GM23338 (cell line): ENCODE measurements at regions not wholly inside any gene's neighbourhood (a gene's known extent, or its start where the extent isn't known, plus 50 kb on each side); places are given as distances from the start of the nearest gene placed in this dataset.
"Not testable (repeated sequence)": the region's sequence is repeated elsewhere in the genome, so short reads cannot be mapped to it uniquely, and the experiment has no call there.

Source experiments
- ATAC-seq: fragments of 200-7000 bp; cut with Tn5 transposase; 3 replicates; pipeline ENCODE4 v1.9.1; 2020
- DNase-seq: peaks from one replicate; pipeline ENCODE4 v3.0.0-alpha.2; 2015; ENCODE audit warnings: low spot score
- H2AFZ ChIP-seq: fragments of 200-600 bp; sonication (generic); 2 replicates; pipeline ENCODE4 v1.8.0; 2016; ENCODE audit warnings: antibody characterized with exemption, mild to moderate bottlenecking, moderate library complexity
- H3F3A ChIP-seq: fragments of 200-600 bp; sonication (generic); replicated peaks from 2 replicates; pipeline ENCODE4 v1.8.0; 2017; ENCODE audit warnings: antibody characterized with exemption, mixed run types, low read depth
- H3K27ac ChIP-seq: fragments of 200-600 bp; sonication (generic); 2 replicates; pipeline ENCODE4 v1.6.1; 2016; ENCODE audit warnings: low read depth
- H3K27me3 ChIP-seq: fragments of 200-600 bp; sonication (generic); 2 replicates; pipeline ENCODE4 v1.8.0; 2016; ENCODE audit warnings: mild to moderate bottlenecking, mixed run types, moderate library complexity; ENCODE audit not compliant: insufficient read depth
- H3K36me3 ChIP-seq: fragments of 200-600 bp; sonication (generic); 2 replicates; pipeline ENCODE4 v1.8.0; 2016; ENCODE audit warnings: mild to moderate bottlenecking; ENCODE audit not compliant: insufficient read depth
- H3K4me1 ChIP-seq: fragments of 200-600 bp; sonication (generic); 2 replicates; pipeline ENCODE4 v1.8.0; 2016; ENCODE audit warnings: mild to moderate bottlenecking, moderate library complexity; ENCODE audit not compliant: insufficient read depth
- H3K4me2 ChIP-seq: fragments of 200-600 bp; sonication (generic); 2 replicates; pipeline ENCODE4 v1.7.1; 2017; ENCODE audit warnings: mixed run types
- H3K4me3 ChIP-seq: fragments of 200-600 bp; sonication (generic); 2 replicates; pipeline ENCODE4 v1.6.1; 2016; ENCODE audit warnings: mixed run types
- H3K79me2 ChIP-seq: fragments of 200-600 bp; sonication (generic); replicated peaks from 2 replicates; pipeline ENCODE4 v1.8.0; 2017; ENCODE audit warnings: mild to moderate bottlenecking; ENCODE audit not compliant: insufficient read depth
- H3K9me2 ChIP-seq: fragments of 200-600 bp; sonication (generic); 2 replicates; pipeline ENCODE4 v1.8.0; 2017; ENCODE audit not compliant: insufficient read depth
- H4K20me1 ChIP-seq: fragments of 200-600 bp; sonication (generic); replicated peaks from 2 replicates; pipeline ENCODE4 v1.8.0; 2017; ENCODE audit warnings: mild to moderate bottlenecking; ENCODE audit not compliant: insufficient read depth
- H3K27ac Mint-ChIP-seq: 2 replicates; pipeline ENCODE4 v1.8.0; 2020; ENCODE audit warnings: inconsistent platforms, mild to moderate bottlenecking, moderate library complexity, mixed read lengths
- H3K27me3 Mint-ChIP-seq: 3 replicates; pipeline ENCODE4 v1.8.0; 2022; ENCODE audit warnings: low read depth, mild to moderate bottlenecking, moderate library complexity, mixed read lengths, inconsistent platforms; ENCODE audit not compliant: insufficient read depth, poor library complexity
- H3K36me3 Mint-ChIP-seq: 3 replicates; pipeline ENCODE4 v1.8.0; 2021; ENCODE audit warnings: low read depth, mild to moderate bottlenecking, inconsistent platforms, moderate library complexity, mixed read lengths
- H3K4me1 Mint-ChIP-seq: 3 replicates; pipeline ENCODE4 v1.8.0; 2020; ENCODE audit warnings: mild to moderate bottlenecking, inconsistent platforms, mixed read lengths
- H3K4me3 Mint-ChIP-seq: 3 replicates; pipeline ENCODE4 v1.8.0; 2021; ENCODE audit warnings: moderate library complexity, mild to moderate bottlenecking, inconsistent platforms, mixed read lengths
- H3K9me3 Mint-ChIP-seq: 3 replicates; pipeline ENCODE4 v1.8.0; 2020; ENCODE audit warnings: moderate library complexity, mild to moderate bottlenecking, inconsistent platforms, mixed read lengths
- CREB1 ChIP-seq: fragments of 250-450 bp; sonication (Bioruptor Pico); IDR thresholded peaks from 2 replicates; pipeline ENCODE4 v1.5.0; 2020; ENCODE audit warnings: low read depth, mild to moderate bottlenecking, moderate library complexity
- CTCF ChIP-seq, 2 experiments: fragments of 200-600 bp in 1 of 2; sonication (generic) in 1 of 2; conservative IDR thresholded peaks; 2 replicates each; pipeline versions ENCODE4 v1.5.1 to v1.6.1; 2016 to 2017; ENCODE audit warnings: antibody characterized with exemption in 2 of 2, low read depth in 2 of 2, mild to moderate bottlenecking in 2 of 2, moderate library complexity in 1 of 2
- ETS1 ChIP-seq: IDR thresholded peaks from 2 replicates; pipeline ENCODE4 v1.6.1; 2016; ENCODE audit warnings: antibody characterized with exemption
- EZH2phosphoT487 ChIP-seq: fragments of 200-600 bp; sonication (generic); IDR thresholded peaks from one replicate; pipeline ENCODE4 v1.8.1; 2018; ENCODE audit warnings: antibody characterized with exemption; ENCODE audit not compliant: unreplicated experiment
- NANOG ChIP-seq: IDR thresholded peaks from 2 replicates; pipeline ENCODE4 v1.6.1; 2016; ENCODE audit warnings: antibody characterized with exemption, borderline replicate concordance
- REST ChIP-seq: IDR thresholded peaks from one replicate; pipeline ENCODE4 v1.6.1; 2018; ENCODE audit warnings: antibody characterized with exemption; ENCODE audit not compliant: unreplicated experiment
- STAT1 ChIP-seq: IDR thresholded peaks from one replicate; pipeline ENCODE4 v1.6.1; 2016; ENCODE audit warnings: antibody characterized with exemption; ENCODE audit not compliant: unreplicated experiment
- ZNF462 ChIP-seq: fragments of 250-450 bp; sonication (Bioruptor Pico); IDR thresholded peaks from 2 replicates; pipeline ENCODE4 v1.5.0; 2020; ENCODE audit warnings: mild to moderate bottlenecking, moderate library complexity

- TF ChIP-seq CTCF (conservative IDR thresholded peaks at IDR 0.05; ENCODE audit: low read depth in 2 of 2): no peak
These were observed 368.0 kb upstream of the AGA start (continued) for GRCh38 chr4:177810220-177810619.

GRCh38 chr4:177818392-177818791 lies 376.2 kb upstream of the AGA start:
- H3K79me2 ChIP-seq, ATAC-seq: not testable (repeated sequence)

GRCh38 chr4:177826973-177827372 lies 384.7 kb upstream of the AGA start:
- peaks cover 19% of the 10 kb centered on the region for H3K9me3 Mint-ChIP-seq
- peaks cover 11% of the 10 kb centered on the region; the same call in 1 of the 3 replicates for H3K36me3 Mint-ChIP-seq
- H3K27me3 ChIP-seq: no peaks in the 10 kb centered on the region
- no peaks in the 10 kb centered on the region for H4K20me1 ChIP-seq
- no peak overlapping the region for H3K27ac Mint-ChIP-seq
- H3K4me1 ChIP-seq: no peaks in the 10 kb centered on the region
- H3K4me3 Mint-ChIP-seq: no peak overlapping the region
- no peak for DNase-seq
- H3K4me3 ChIP-seq: no peak overlapping the region
- peaks cover 3% of the 10 kb centered on the region for H3K27me3 Mint-ChIP-seq
- no peak overlapping the region for H3K27ac ChIP-seq
- ATAC-seq: no peak
- no peak overlapping the region for H3K4me2 ChIP-seq
- H2AFZ ChIP-seq: no peak overlapping the region
- H3F3A ChIP-seq: no peaks in the 10 kb centered on the region
- H3K9me2 ChIP-seq: peaks cover 9% of the 10 kb centered on the region
- no peaks in the 10 kb centered on the region for H3K36me3 ChIP-seq
- H3K4me1 Mint-ChIP-seq: no peaks in the 10 kb centered on the region
- H3K79me2 ChIP-seq: no peaks in the 10 kb centered on the region
- TF ChIP-seq REST (no peak), EZH2phosphoT487 (no peak), ZNF462 (CRISPR knock-in tag) (no peak), ETS1 (no peak), NANOG (no peak), CREB1 (CRISPR knock-in tag) (no peak), STAT1 (no peak)

More at GRCh38 chr4:177818392-177818791, 376.2 kb upstream of the AGA start:
- not testable (repeated sequence) for H3K27me3 Mint-ChIP-seq, H2AFZ ChIP-seq, H4K20me1 ChIP-seq, H3K4me3 Mint-ChIP-seq, H3K4me3 ChIP-seq, H3K36me3 Mint-ChIP-seq, H3K27me3 ChIP-seq, H3K9me3 Mint-ChIP-seq, H3K36me3 ChIP-seq, H3K27ac Mint-ChIP-seq, H3K4me1 ChIP-seq, H3K4me1 Mint-ChIP-seq, H3K9me2 ChIP-seq, H3K4me2 ChIP-seq, DNase-seq, H3F3A ChIP-seq, H3K27ac ChIP-seq
